PC-3 (cell line): ENCODE measurements at regions not wholly inside any gene's neighbourhood (a gene's known extent, or its start where the extent isn't known, plus 50 kb on each side); places are given as distances from the start of the nearest gene placed in this dataset.

Source experiments
- ATAC-seq: fragments of 200-7000 bp; cut with Tn5 transposase; 2 replicates; pipeline ENCODE4 v1.9.1; 2020; ENCODE audit warnings: mild to moderate bottlenecking, moderate library complexity
- BruUV-seq: library from RNA; stranded (reverse); fragments of 400-500 nt; replicated peaks from 2 replicates; lab custom pipeline; 2021; lab: Mats Ljungman, UMichigan
- CTCF ChIA-PET: fragments of 300-600 bp; sonication (Branson Sonifier 250); formaldehyde crosslinking; loops from one replicate; lab custom pipeline; 2022; ENCODE audit warnings: antibody characterized with exemption; lab: Charles Lee
- POLR2A ChIA-PET: fragments of 300-600 bp; sonication (Branson Sonifier 250); formaldehyde crosslinking; loops from one replicate; lab custom pipeline; 2022; ENCODE audit warnings: antibody characterized with exemption; ENCODE audit not compliant: unreplicated experiment; lab: Charles Lee
- DNase-seq: peaks from one replicate; pipeline ENCODE4 v3.0.0-alpha.2; 2015
- H2AFZ ChIP-seq: fragments of 300-600 bp; sonication (generic); 2 replicates; pipeline ENCODE4 v1.6.0; 2016; ENCODE audit warnings: antibody characterized with exemption, low read length
- H3F3A ChIP-seq: fragments of 300-600 bp; sonication (generic); one replicate; pipeline ENCODE4 v1.6.0; 2017; ENCODE audit warnings: antibody characterized with exemption, low read length, control low read depth, mild to moderate bottlenecking; ENCODE audit not compliant: unreplicated experiment
- H3K27ac ChIP-seq: fragments of 300-600 bp; sonication (generic); 2 replicates; pipeline ENCODE4 v1.5.1; 2016; ENCODE audit warnings: mild to moderate bottlenecking, low read length
- H3K27me3 ChIP-seq: fragments of 300-600 bp; sonication (generic); 2 replicates; pipeline ENCODE4 v1.6.1; 2016; ENCODE audit warnings: low read length, mixed read lengths
- H3K36me3 ChIP-seq: fragments of 300-600 bp; sonication (generic); 2 replicates; pipeline ENCODE4 v1.6.1; 2016; ENCODE audit warnings: low read depth, mixed run types, low read length, mixed read lengths
- H3K4me1 ChIP-seq: fragments of 300-600 bp; sonication (generic); 2 replicates; pipeline ENCODE4 v1.5.1; 2016; ENCODE audit warnings: low read length; ENCODE audit not compliant: insufficient read depth
- H3K4me2 ChIP-seq: fragments of 300-600 bp; sonication (generic); 2 replicates; pipeline ENCODE4 v1.6.0; 2016; ENCODE audit warnings: low read length
- H3K4me3 ChIP-seq: fragments of 300-600 bp; sonication (generic); 2 replicates; pipeline ENCODE4 v1.5.1; 2016; ENCODE audit warnings: mild to moderate bottlenecking, low read length, mixed read lengths
- H3K79me2 ChIP-seq: fragments of 300-600 bp; sonication (generic); 2 replicates; pipeline ENCODE4 v1.6.1; 2017; ENCODE audit warnings: low read length, mixed read lengths
- H3K9ac ChIP-seq: fragments of 300-600 bp; sonication (generic); 2 replicates; pipeline ENCODE4 v1.6.0; 2016; ENCODE audit warnings: mild to moderate bottlenecking, low read length
- H3K9me2 ChIP-seq: fragments of 300-600 bp; sonication (generic); replicated peaks from 2 replicates; pipeline ENCODE4 v1.6.1; 2016; ENCODE audit warnings: mixed run types, low read length, mixed read lengths
- H3K9me3 ChIP-seq: fragments of 300-600 bp; sonication (generic); 2 replicates; pipeline ENCODE4 v1.6.1; 2016; ENCODE audit warnings: low read length, mixed read lengths
- H4K20me1 ChIP-seq: fragments of 300-600 bp; sonication (generic); 2 replicates; pipeline ENCODE4 v1.6.1; 2016; ENCODE audit warnings: low read length, mixed read lengths
- EZH2 ChIP-seq: fragments of 300-600 bp; sonication (generic); IDR thresholded peaks from one replicate; pipeline ENCODE4 v1.6.1; 2017; ENCODE audit warnings: antibody characterized with exemption, mild to moderate bottlenecking, low read length; ENCODE audit not compliant: unreplicated experiment
- EZH2phosphoT487 ChIP-seq: fragments of 300-600 bp; sonication (generic); IDR thresholded peaks from 2 replicates; pipeline ENCODE4 v1.6.1; 2018; ENCODE audit warnings: mild to moderate bottlenecking, antibody characterized with exemption, low read length, borderline replicate concordance
- intact Hi-C: fragments of 100-400 bp; cut with micrococcal nuclease; formaldehyde crosslinking; loops from 2 replicates; pipeline ENCODE4 v1.9.0; 2023
- TF ChIP-seq, protein P1 (sequence below): fragments of 300-600 bp; sonication (generic); conservative IDR thresholded peaks from 2 replicates; pipeline ENCODE4 v1.5.1; 2017; ENCODE audit warnings: antibody characterized with exemption, low read depth, mild to moderate bottlenecking, low read length

- TF ChIP-seq EZH2phosphoT487, result no peak
- TF ChIP-seq EZH2, result no peak
- TF ChIP-seq, protein P1, sequence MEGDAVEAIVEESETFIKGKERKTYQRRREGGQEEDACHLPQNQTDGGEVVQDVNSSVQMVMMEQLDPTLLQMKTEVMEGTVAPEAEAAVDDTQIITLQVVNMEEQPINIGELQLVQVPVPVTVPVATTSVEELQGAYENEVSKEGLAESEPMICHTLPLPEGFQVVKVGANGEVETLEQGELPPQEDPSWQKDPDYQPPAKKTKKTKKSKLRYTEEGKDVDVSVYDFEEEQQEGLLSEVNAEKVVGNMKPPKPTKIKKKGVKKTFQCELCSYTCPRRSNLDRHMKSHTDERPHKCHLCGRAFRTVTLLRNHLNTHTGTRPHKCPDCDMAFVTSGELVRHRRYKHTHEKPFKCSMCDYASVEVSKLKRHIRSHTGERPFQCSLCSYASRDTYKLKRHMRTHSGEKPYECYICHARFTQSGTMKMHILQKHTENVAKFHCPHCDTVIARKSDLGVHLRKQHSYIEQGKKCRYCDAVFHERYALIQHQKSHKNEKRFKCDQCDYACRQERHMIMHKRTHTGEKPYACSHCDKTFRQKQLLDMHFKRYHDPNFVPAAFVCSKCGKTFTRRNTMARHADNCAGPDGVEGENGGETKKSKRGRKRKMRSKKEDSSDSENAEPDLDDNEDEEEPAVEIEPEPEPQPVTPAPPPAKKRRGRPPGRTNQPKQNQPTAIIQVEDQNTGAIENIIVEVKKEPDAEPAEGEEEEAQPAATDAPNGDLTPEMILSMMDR, result no peak
- BruUV-seq, result no TSS peak
- Histone ChIP-seq H3K4me2 (no peak overlapping the region), H3K79me2 (no peaks in the 10 kb centered on the region), H3F3A (no peaks in the 10 kb centered on the region), H2AFZ (no peak overlapping the region), H3K4me3 (no peak overlapping the region), H3K27me3 (peaks cover 15% of the 10 kb centered on the region; the same call in 1 of the 2 replicates), H3K4me1 (no peaks in the 10 kb centered on the region), H3K9me2 (no peaks in the 10 kb centered on the region), H3K9me3 (no peaks in the 10 kb centered on the region), H3K27ac (no peak overlapping the region), H3K9ac (no peak overlapping the region), H4K20me1 (no peaks in the 10 kb centered on the region), H3K36me3 (no peaks in the 10 kb centered on the region)
- intact Hi-C loops, result no loop called here
- ChIA-PET POLR2A (no interaction called here), CTCF (no interaction called here)
- DNase-seq (no peak), ATAC-seq (no peak)
Observed at GRCh38 chr15:88736204-88736603, 67.0 kb upstream of the ACAN start.

DNA sequence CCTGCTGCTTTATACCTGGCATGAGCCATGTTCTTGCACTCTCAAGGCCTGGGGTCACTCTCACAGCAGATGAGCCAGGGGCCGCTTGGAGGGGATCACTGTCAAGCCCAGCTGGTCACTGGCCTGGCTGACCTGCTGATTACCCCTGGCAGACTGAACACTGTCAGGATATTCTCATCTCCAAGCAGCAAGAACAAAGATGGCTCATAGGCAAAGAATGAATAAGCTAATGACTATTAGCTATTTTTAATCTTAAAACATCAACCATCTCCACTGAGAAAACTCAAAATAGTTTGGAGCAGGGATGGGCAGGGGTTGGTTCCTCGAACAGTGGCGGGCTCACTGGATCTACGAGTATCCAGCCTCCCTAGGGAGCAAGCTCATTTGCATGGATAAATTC, 64.4 kb upstream of the ACAN start:
- H3K4me1 ChIP-seq, result no peaks in the 10 kb centered on the region
- ATAC-seq, result no peak
- CTCF ChIA-PET, result no interaction called here

GRCh38 chr15:88739541-88739940, 63.7 kb upstream of the ACAN start:
- DNase-seq (no peak), ATAC-seq (no peak)
- H2AFZ ChIP-seq, result no peak overlapping the region
- H3K79me2 ChIP-seq, result no peaks in the 10 kb centered on the region
- H3F3A ChIP-seq, result no peaks in the 10 kb centered on the region
- CTCF ChIA-PET, result no interaction called here
- H4K20me1 ChIP-seq, result no peaks in the 10 kb centered on the region
- BruUV-seq, result no TSS peak
- no peaks in the 10 kb centered on the region for H3K9me3 ChIP-seq
- no peak overlapping the region for H3K9ac ChIP-seq
- H3K4me3 ChIP-seq, result no peak overlapping the region
- no peak overlapping the region for H3K27ac ChIP-seq
- H3K9me2 ChIP-seq, result no peaks in the 10 kb centered on the region
- H3K36me3 ChIP-seq, result no peaks in the 10 kb centered on the region
- POLR2A ChIA-PET, result no interaction called here
- intact Hi-C loops, result no loop called here
- H3K4me2 ChIP-seq, result no peak overlapping the region
- H3K27me3 ChIP-seq, result peaks cover 22% of the 10 kb centered on the region; the same call in 1 of the 2 replicates
- no peaks in the 10 kb centered on the region for H3K4me1 ChIP-seq
- TF ChIP-seq EZH2 (no peak), EZH2phosphoT487 (no peak)
- TF ChIP-seq, protein P1, result no peak

More for the DNA sequence above, 64.4 kb upstream of the ACAN start:
- Histone ChIP-seq H3K27me3 (peaks cover 20% of the 10 kb centered on the region; the same call in 1 of the 2 replicates), H3K36me3 (no peaks in the 10 kb centered on the region), H2AFZ (no peak overlapping the region), H3K79me2 (no peaks in the 10 kb centered on the region), H3K27ac (no peak overlapping the region), H3K9ac (no peak overlapping the region), H3K4me3 (no peak overlapping the region), H4K20me1 (no peaks in the 10 kb centered on the region), H3K9me2 (no peaks in the 10 kb centered on the region), H3K4me2 (no peak overlapping the region), H3K9me3 (no peaks in the 10 kb centered on the region), H3F3A (no peaks in the 10 kb centered on the region)
- POLR2A ChIA-PET, result no interaction called here
- no peak for DNase-seq
- intact Hi-C loops, result no loop called here
- BruUV-seq, result no TSS peak
- TF ChIP-seq EZH2 (no peak), EZH2phosphoT487 (no peak)
- TF ChIP-seq, protein P1, result no peak
